NCI-H2171 (cell line): ENCODE measurements at regions not wholly inside any gene's neighbourhood (a gene's known extent, or its start where the extent isn't known, plus 50 kb on each side); places are given as distances from the start of the nearest gene placed in this dataset.
"Not testable (repeated sequence)": the region's sequence is repeated elsewhere in the genome, so short reads cannot be mapped to it uniquely, and the experiment has no call there.

Experiments
- DNase-seq: peaks from one replicate; lab custom pipeline; 2025; lab: John Stamatoyannopoulos, UW

GRCh38 chr3:124364317-124365020, 365.8 kb upstream of the UMPS start:
- DNase-seq, result no peak

GRCh38 chr3:124366655-124367054, 363.6 kb upstream of the UMPS start:
- not testable (repeated sequence) for DNase-seq

- no peak for DNase-seq
Measured at GRCh38 chr3:124372775-124373174, 357.5 kb upstream of the UMPS start.

GRCh38 chr3:124373524-124373923, 356.7 kb upstream of the UMPS start:
- DNase-seq, result no peak

- no peak for DNase-seq
Measured at GRCh38 chr3:124374583-124374982, 355.7 kb upstream of the UMPS start.

GRCh38 chr3:124381575-124382333, 348.5 kb upstream of the UMPS start:
- no peak for DNase-seq

GRCh38 chr3:124383051-124383450, 347.2 kb upstream of the UMPS start:
- DNase-seq, result no peak

- peak; percentile 7 for DNase-seq
Measured at GRCh38 chr3:124383846-124384466, 346.3 kb upstream of the UMPS start.

GRCh38 chr3:124384527-124384926, 345.7 kb upstream of the UMPS start:
- DNase-seq, result no peak

GRCh38 chr3:124385996-124386395, 344.3 kb upstream of the UMPS start:
- DNase-seq, result no peak

- no peak for DNase-seq
Measured at GRCh38 chr3:124386996-124387595, 343.2 kb upstream of the UMPS start.

GRCh38 chr3:124391774-124392173, 338.5 kb upstream of the UMPS start:
- DNase-seq, result no peak

- no peak for DNase-seq
Measured at GRCh38 chr3:124393340-124393739, 336.9 kb upstream of the UMPS start.

GRCh38 chr3:124395162-124395561, 335.1 kb upstream of the UMPS start:
- no peak for DNase-seq

GRCh38 chr3:124395584-124396338, 334.5 kb upstream of the UMPS start:
- DNase-seq, result peak; percentile 8

- no peak for DNase-seq
Measured at GRCh38 chr3:124396339-124396950, 333.8 kb upstream of the UMPS start.

GRCh38 chr3:124397088-124397487, 333.2 kb upstream of the UMPS start:
- peak; percentile 7 for DNase-seq

- no peak for DNase-seq
Measured at GRCh38 chr3:124398594-124398993, 331.7 kb upstream of the UMPS start.

GRCh38 chr3:124401843-124402242, 328.4 kb upstream of the UMPS start:
- no peak for DNase-seq

- peak; percentile 19 for DNase-seq
Measured at GRCh38 chr3:124402791-124403190, 327.5 kb upstream of the UMPS start.

- no peak for DNase-seq
Measured at GRCh38 chr3:124404621-124405020, 325.6 kb upstream of the UMPS start.

GRCh38 chr3:124407260-124407659, 323.0 kb upstream of the UMPS start:
- DNase-seq, result no peak
